ENCODE measurements at regions not wholly inside any gene's neighbourhood (a gene's known extent, or its start where the extent isn't known, plus 50 kb on each side); places are given as distances from the start of the nearest gene placed in this dataset.

DNA sequence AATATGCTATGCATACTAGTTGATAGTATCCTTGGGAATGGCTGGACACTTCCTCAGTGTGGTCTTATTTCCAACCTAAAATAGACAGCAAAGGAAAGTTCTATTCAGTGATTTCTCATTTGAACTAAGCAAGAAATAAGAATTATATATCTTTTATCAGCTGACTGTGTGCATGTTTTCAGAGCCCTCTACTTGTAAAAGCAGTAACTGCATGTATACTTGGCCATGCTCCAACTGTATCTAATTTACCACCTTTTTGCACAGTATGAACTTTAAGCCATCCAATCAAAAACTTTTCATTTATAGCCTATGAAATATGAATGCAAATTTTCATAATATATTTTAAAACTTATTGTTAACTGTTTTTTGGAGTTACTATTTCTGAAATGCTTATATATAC lies 136.4 kb upstream of the PCDH9 start (continued):
- TF ChIP-seq, protein P1, sequence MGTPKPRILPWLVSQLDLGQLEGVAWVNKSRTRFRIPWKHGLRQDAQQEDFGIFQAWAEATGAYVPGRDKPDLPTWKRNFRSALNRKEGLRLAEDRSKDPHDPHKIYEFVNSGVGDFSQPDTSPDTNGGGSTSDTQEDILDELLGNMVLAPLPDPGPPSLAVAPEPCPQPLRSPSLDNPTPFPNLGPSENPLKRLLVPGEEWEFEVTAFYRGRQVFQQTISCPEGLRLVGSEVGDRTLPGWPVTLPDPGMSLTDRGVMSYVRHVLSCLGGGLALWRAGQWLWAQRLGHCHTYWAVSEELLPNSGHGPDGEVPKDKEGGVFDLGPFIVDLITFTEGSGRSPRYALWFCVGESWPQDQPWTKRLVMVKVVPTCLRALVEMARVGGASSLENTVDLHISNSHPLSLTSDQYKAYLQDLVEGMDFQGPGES (IDR thresholded peaks at IDR 0.05) = no peak
- TF ChIP-seq FOS (IDR thresholded peaks at IDR 0.05; ENCODE audit: borderline replicate concordance, extremely low read depth, insufficient read length) (no peak), TCF12 (IDR thresholded peaks at IDR 0.05; ENCODE audit: low read depth, low read length) (no peak), BCLAF1 (IDR thresholded peaks at IDR 0.05) (no peak), SREBF1 (IDR thresholded peaks at IDR 0.05; ENCODE audit: low read length) (no peak)
- TF ChIP-seq, protein P2, sequence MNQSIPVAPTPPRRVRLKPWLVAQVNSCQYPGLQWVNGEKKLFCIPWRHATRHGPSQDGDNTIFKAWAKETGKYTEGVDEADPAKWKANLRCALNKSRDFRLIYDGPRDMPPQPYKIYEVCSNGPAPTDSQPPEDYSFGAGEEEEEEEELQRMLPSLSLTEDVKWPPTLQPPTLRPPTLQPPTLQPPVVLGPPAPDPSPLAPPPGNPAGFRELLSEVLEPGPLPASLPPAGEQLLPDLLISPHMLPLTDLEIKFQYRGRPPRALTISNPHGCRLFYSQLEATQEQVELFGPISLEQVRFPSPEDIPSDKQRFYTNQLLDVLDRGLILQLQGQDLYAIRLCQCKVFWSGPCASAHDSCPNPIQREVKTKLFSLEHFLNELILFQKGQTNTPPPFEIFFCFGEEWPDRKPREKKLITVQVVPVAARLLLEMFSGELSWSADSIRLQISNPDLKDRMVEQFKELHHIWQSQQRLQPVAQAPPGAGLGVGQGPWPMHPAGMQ (IDR thresholded peaks at IDR 0.05; ENCODE audit: borderline replicate concordance) = no peak

- ChIA-PET CTCF (no interaction called here), RAD21 (ENCODE audit: unreplicated experiment) (no interaction called here), POLR2A (no interaction called here), SMC1A (ENCODE audit: uncharacterized antibody, unreplicated experiment) (no interaction called here)
- FAIRE-seq (peak; percentile 35), DNase-seq (ENCODE audit: low read depth, low spot score) (no peak), ATAC-seq (no peak)
- Histone ChIP-seq H3K27me3 (replicated peaks in 1 of 2; ENCODE audit: control insufficient read depth in 2 of 2, insufficient read depth in 2 of 2, low read length in 1 of 2) (no peaks in the 10 kb centered on the region), H3K36me3 (ENCODE audit: control insufficient read depth in 2 of 2, insufficient read depth in 2 of 2, low read length in 1 of 2) (no peaks in the 10 kb centered on the region), H3K79me2 (ENCODE audit: control insufficient read depth, insufficient read depth, low read length) (no peaks in the 10 kb centered on the region), H3K4me3 (no peak overlapping the region), H3K27ac (ENCODE audit: control insufficient read depth, insufficient read depth) (no peak overlapping the region), H3K4me2 (ENCODE audit: control insufficient read depth, insufficient read depth) (no peak overlapping the region), H3K9me3 (replicated peaks; ENCODE audit: control insufficient read depth, insufficient read depth, low read length) (no peaks in the 10 kb centered on the region), H2AFZ (ENCODE audit: control insufficient read depth, low read depth, low read length) (no peak overlapping the region), H3K9ac (ENCODE audit: control insufficient read depth, insufficient read depth, low read length) (no peak overlapping the region), H3K4me1 (ENCODE audit: control insufficient read depth, insufficient read depth, low read length) (no peaks in the 10 kb centered on the region), H4K20me1 (ENCODE audit: control insufficient read depth, insufficient read depth) (no peaks in the 10 kb centered on the region)
- 14% methylated on average over 6 of the region's 6 CpGs for WGBS (ENCODE audit: insufficient coverage, insufficient replicate concordance, low lambda C conversion rate, missing lambda C conversion rate)
- no TSS peak for BruUV-seq (replicated peaks)
- in situ Hi-C loops (cut with MboI) = no loop called here
- intact Hi-C loops (cut with micrococcal nuclease; ENCODE audit: unreplicated experiment) = no loop called here
- TF ChIP-seq RB1 (IDR thresholded peaks at IDR 0.05; ENCODE audit: borderline replicate concordance) = no peak
- TF ChIP-seq NBN (IDR thresholded peaks at IDR 0.05) = no peak
- no peak for TF ChIP-seq MEF2B (IDR thresholded peaks at IDR 0.05; ENCODE audit: partially characterized antibody, poor library complexity, severe bottlenecking)
- no peak for TF ChIP-seq FOXK2 (IDR thresholded peaks at IDR 0.05)
- TF ChIP-seq SUZ12 (IDR thresholded peaks at IDR 0.05; ENCODE audit: unreplicated experiment) = no peak
- TF ChIP-seq ZBTB4 (CRISPR knock-in tag; IDR thresholded peaks at IDR 0.05) = no peak
- TF ChIP-seq HDGF (IDR thresholded peaks at IDR 0.05) = no peak
- no peak for TF ChIP-seq TAF1 (IDR thresholded peaks at IDR 0.05; ENCODE audit: borderline replicate concordance, low read depth, low read length)
- TF ChIP-seq SREBF1 (IDR thresholded peaks at IDR 0.05; ENCODE audit: low read length) = no peak
- no peak for TF ChIP-seq POLR2AphosphoS2 (IDR thresholded peaks at IDR 0.05; ENCODE audit: low read depth, low read length)
- TF ChIP-seq MTA2 (IDR thresholded peaks at IDR 0.05; ENCODE audit: low read depth) = no peak
Measured at GRCh38 chr13:67355812-67356476, 125.8 kb upstream of the PCDH9 start.
